ENCODE measurements at regions not wholly inside any gene's neighbourhood (a gene's known extent, or its start where the extent isn't known, plus 50 kb on each side); places are given as distances from the start of the nearest gene placed in this dataset.
A peak's percentile ranks its signal among the peaks of the same experiment; 100 is the strongest.

- intact Hi-C loops (cut with micrococcal nuclease), result no loop called here
- no peaks in the 10 kb centered on the region for H4K20me1 ChIP-seq (ENCODE audit: low read length)
- no peaks in the 10 kb centered on the region for H3F3A ChIP-seq (ENCODE audit: low read length, unreplicated experiment)
- no peak overlapping the region for H3K27ac ChIP-seq (ENCODE audit: low read length)
- ATAC-seq (no peak), DNase-seq (no peak)
- no peaks in the 10 kb centered on the region for H3K4me1 ChIP-seq (ENCODE audit: insufficient read depth, low read length)
- H3K9ac ChIP-seq (ENCODE audit: low read length), result no peak overlapping the region
- no peaks in the 10 kb centered on the region for H3K9me2 ChIP-seq (replicated peaks; ENCODE audit: low read length)
- CTCF ChIA-PET, result no interaction called here
- no peaks in the 10 kb centered on the region for H3K36me3 ChIP-seq (ENCODE audit: low read depth, low read length)
- no peak overlapping the region for H3K4me2 ChIP-seq (ENCODE audit: low read length)
- no peaks in the 10 kb centered on the region for H3K9me3 ChIP-seq (ENCODE audit: low read length)
- BruUV-seq (replicated peaks), result no TSS peak
- H2AFZ ChIP-seq (ENCODE audit: low read length), result no peak overlapping the region
- no peaks in the 10 kb centered on the region for H3K27me3 ChIP-seq (ENCODE audit: low read length)
- H3K4me3 ChIP-seq (ENCODE audit: low read length), result no peak overlapping the region
- H3K79me2 ChIP-seq (ENCODE audit: low read length), result no peaks in the 10 kb centered on the region
- TF ChIP-seq EZH2 (IDR thresholded peaks at IDR 0.05; ENCODE audit: low read length, unreplicated experiment) (no peak), EZH2phosphoT487 (IDR thresholded peaks at IDR 0.05; ENCODE audit: borderline replicate concordance, low read length) (no peak), CTCF (conservative IDR thresholded peaks at IDR 0.05; ENCODE audit: low read depth, low read length) (no peak)
- POLR2A ChIA-PET (ENCODE audit: unreplicated experiment), result no interaction called here
Measured at GRCh38 chr4:22997358-22998224, 304.9 kb downstream of the GBA3 start.

GRCh38 chr4:22991576-22991975 lies 298.8 kb downstream of the GBA3 start:
- no peak for ATAC-seq
- no peak for DNase-seq
- Histone ChIP-seq H3K4me1 (ENCODE audit: insufficient read depth, low read length) (peaks cover 25% of the 10 kb centered on the region), H3K9me3 (ENCODE audit: low read length) (no peaks in the 10 kb centered on the region), H3K4me3 (ENCODE audit: low read length) (no peak overlapping the region), H3K9me2 (replicated peaks; ENCODE audit: low read length) (no peaks in the 10 kb centered on the region), H3F3A (ENCODE audit: low read length, unreplicated experiment) (no peaks in the 10 kb centered on the region), H3K4me2 (ENCODE audit: low read length) (no peak overlapping the region), H3K9ac (ENCODE audit: low read length) (no peak overlapping the region), H3K79me2 (ENCODE audit: low read length) (no peaks in the 10 kb centered on the region), H3K36me3 (ENCODE audit: low read depth, low read length) (no peaks in the 10 kb centered on the region), H3K27ac (ENCODE audit: low read length) (no peak overlapping the region), H2AFZ (ENCODE audit: low read length) (no peak overlapping the region), H4K20me1 (ENCODE audit: low read length) (no peaks in the 10 kb centered on the region), H3K27me3 (ENCODE audit: low read length) (no peaks in the 10 kb centered on the region)
- CTCF ChIA-PET, result no interaction called here
- POLR2A ChIA-PET (ENCODE audit: unreplicated experiment), result no interaction called here
- TF ChIP-seq CTCF (conservative IDR thresholded peaks at IDR 0.05; ENCODE audit: low read depth, low read length), result no peak
- no peak for TF ChIP-seq EZH2phosphoT487 (IDR thresholded peaks at IDR 0.05; ENCODE audit: borderline replicate concordance, low read length)
- TF ChIP-seq EZH2 (IDR thresholded peaks at IDR 0.05; ENCODE audit: low read length, unreplicated experiment), result no peak
- BruUV-seq (replicated peaks), result no TSS peak
- intact Hi-C loops (cut with micrococcal nuclease), result no loop called here

- Histone ChIP-seq H3K4me1 (ENCODE audit: insufficient read depth, low read length) (peaks cover 36% of the 10 kb centered on the region), H3K4me3 (ENCODE audit: low read length) (no peak overlapping the region), H3K27me3 (ENCODE audit: low read length) (no peaks in the 10 kb centered on the region), H3K27ac (ENCODE audit: low read length) (peak overlapping the region; percentile 55), H3K79me2 (ENCODE audit: low read length) (no peaks in the 10 kb centered on the region), H3K4me2 (ENCODE audit: low read length) (peak overlapping the region; percentile 60), H3K9me3 (ENCODE audit: low read length) (no peaks in the 10 kb centered on the region), H2AFZ (ENCODE audit: low read length) (peak overlapping the region; percentile 7; the same call in 1 of the 2 replicates), H3K9ac (ENCODE audit: low read length) (0 out of 2 replicates have a peak overlapping the region, but pooled peaks have one; percentile 21), H4K20me1 (ENCODE audit: low read length) (no peaks in the 10 kb centered on the region), H3K9me2 (replicated peaks; ENCODE audit: low read length) (no peaks in the 10 kb centered on the region), H3F3A (ENCODE audit: low read length, unreplicated experiment) (no peaks in the 10 kb centered on the region), H3K36me3 (ENCODE audit: low read depth, low read length) (no peaks in the 10 kb centered on the region)
- POLR2A ChIA-PET (ENCODE audit: unreplicated experiment), result no interaction called here
- DNase-seq, result no peak
- TF ChIP-seq CTCF (conservative IDR thresholded peaks at IDR 0.05; ENCODE audit: low read depth, low read length) (no peak), EZH2phosphoT487 (IDR thresholded peaks at IDR 0.05; ENCODE audit: borderline replicate concordance, low read length) (no peak), EZH2 (IDR thresholded peaks at IDR 0.05; ENCODE audit: low read length, unreplicated experiment) (no peak)
- intact Hi-C loops (cut with micrococcal nuclease), result loop anchor here (1.0 to 10.0 kb wide), 2 partner anchors 19 to 76 kb away; no protein-coding TSS in a partner anchor
- no TSS peak for BruUV-seq (replicated peaks)
- no peak for ATAC-seq
- CTCF ChIA-PET, result no interaction called here
Measured at GRCh38 chr4:22988526-22988925, 295.8 kb downstream of the GBA3 start.

Data from PC-3 (cell line).